Activated B cell treated with CpG ODN at 0.5 μM for 24 hours (primary cell): ENCODE measurements at regions not wholly inside any gene's neighbourhood (a gene's known extent, or its start where the extent isn't known, plus 50 kb on each side); places are given as distances from the start of the nearest gene placed in this dataset.

ENCODE experiments used
- ATAC-seq: fragments of 200-7000 bp; cut with Tn5 transposase; one replicate; pipeline ENCODE4 v1.10.0; 2021; ENCODE audit warnings: low read depth, mild to moderate bottlenecking, moderate library complexity
- CTCF ChIA-PET: fragments of 350-600 bp; sonication (Branson Sonifier 250); formaldehyde crosslinking; loops from one replicate; lab custom pipeline; 2021; ENCODE audit warnings: antibody characterized with exemption; lab: Charles Lee
- POLR2A ChIA-PET: fragments of 350-600 bp; sonication (Branson Sonifier 250); formaldehyde crosslinking; loops from one replicate; lab custom pipeline; 2021; ENCODE audit warnings: antibody characterized with exemption; lab: Charles Lee
- DNase-seq: peaks from one replicate; pipeline ENCODE4 v3.0.0; 2022
- H3K27ac Mint-ChIP-seq: one replicate; pipeline ENCODE4 v1.8.0; 2020; ENCODE audit warnings: mixed read lengths
- H3K27me3 Mint-ChIP-seq: one replicate; pipeline ENCODE4 v1.8.0; 2021; ENCODE audit warnings: mixed read lengths
- H3K36me3 Mint-ChIP-seq: one replicate; pipeline ENCODE4 v1.8.0; 2021; ENCODE audit warnings: low read depth, mixed read lengths
- H3K4me1 Mint-ChIP-seq: one replicate; pipeline ENCODE4 v1.8.0; 2021; ENCODE audit warnings: mixed read lengths
- H3K4me3 Mint-ChIP-seq: one replicate; pipeline ENCODE4 v1.8.0; 2020; ENCODE audit warnings: mild to moderate bottlenecking, mixed read lengths
- H3K9me3 Mint-ChIP-seq: one replicate; pipeline ENCODE4 v1.8.0; 2020; ENCODE audit warnings: mixed read lengths
- intact Hi-C: fragments of 100-400 bp; cut with micrococcal nuclease; formaldehyde crosslinking; loops from one replicate; pipeline ENCODE4 v1.15.1; 2024
- TF ChIP-seq, protein P1 (sequence below): fragments of 200-600 bp; IDR thresholded peaks from one replicate; pipeline ENCODE4 v1.8.0; 2022; ENCODE audit warnings: antibody characterized with exemption, mild to moderate bottlenecking

GRCh38 chr3:81132995-81133394 lies 628.5 kb downstream of the GBE1 start:
- ATAC-seq (no peak), DNase-seq (no peak)
- no peaks in the 10 kb centered on the region for H3K27me3 Mint-ChIP-seq
- no peaks in the 10 kb centered on the region for H3K4me1 Mint-ChIP-seq
- POLR2A ChIA-PET, result no interaction called here
- CTCF ChIA-PET, result no interaction called here
- H3K36me3 Mint-ChIP-seq, result no peaks in the 10 kb centered on the region
- intact Hi-C loops, result no loop called here
- no peak overlapping the region for H3K4me3 Mint-ChIP-seq
- no peak overlapping the region for H3K27ac Mint-ChIP-seq
- H3K9me3 Mint-ChIP-seq, result peaks cover 5% of the 10 kb centered on the region
- TF ChIP-seq, protein P1, sequence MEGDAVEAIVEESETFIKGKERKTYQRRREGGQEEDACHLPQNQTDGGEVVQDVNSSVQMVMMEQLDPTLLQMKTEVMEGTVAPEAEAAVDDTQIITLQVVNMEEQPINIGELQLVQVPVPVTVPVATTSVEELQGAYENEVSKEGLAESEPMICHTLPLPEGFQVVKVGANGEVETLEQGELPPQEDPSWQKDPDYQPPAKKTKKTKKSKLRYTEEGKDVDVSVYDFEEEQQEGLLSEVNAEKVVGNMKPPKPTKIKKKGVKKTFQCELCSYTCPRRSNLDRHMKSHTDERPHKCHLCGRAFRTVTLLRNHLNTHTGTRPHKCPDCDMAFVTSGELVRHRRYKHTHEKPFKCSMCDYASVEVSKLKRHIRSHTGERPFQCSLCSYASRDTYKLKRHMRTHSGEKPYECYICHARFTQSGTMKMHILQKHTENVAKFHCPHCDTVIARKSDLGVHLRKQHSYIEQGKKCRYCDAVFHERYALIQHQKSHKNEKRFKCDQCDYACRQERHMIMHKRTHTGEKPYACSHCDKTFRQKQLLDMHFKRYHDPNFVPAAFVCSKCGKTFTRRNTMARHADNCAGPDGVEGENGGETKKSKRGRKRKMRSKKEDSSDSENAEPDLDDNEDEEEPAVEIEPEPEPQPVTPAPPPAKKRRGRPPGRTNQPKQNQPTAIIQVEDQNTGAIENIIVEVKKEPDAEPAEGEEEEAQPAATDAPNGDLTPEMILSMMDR, result no peak

GRCh38 chr3:81105789-81106488 lies 655.5 kb downstream of the GBE1 start:
- ChIA-PET CTCF (no interaction called here), POLR2A (no interaction called here)
- H3K9me3 Mint-ChIP-seq, result peaks cover 5% of the 10 kb centered on the region
- H3K27me3 Mint-ChIP-seq, result no peaks in the 10 kb centered on the region
- ATAC-seq, result no peak
- no peaks in the 10 kb centered on the region for H3K4me1 Mint-ChIP-seq
- no peak overlapping the region for H3K4me3 Mint-ChIP-seq
- H3K27ac Mint-ChIP-seq, result no peak overlapping the region
- TF ChIP-seq, protein P1, result no peak
- DNase-seq, result no peak
- intact Hi-C loops, result no loop called here
- no peaks in the 10 kb centered on the region for H3K36me3 Mint-ChIP-seq

- no peak overlapping the region for H3K4me3 Mint-ChIP-seq
- POLR2A ChIA-PET, result no interaction called here
- CTCF ChIA-PET, result no interaction called here
Observed at GRCh38 chr3:81105206-81105605, 656.2 kb downstream of the GBE1 start.

GRCh38 chr3:81097889-81098288 lies 663.6 kb downstream of the GBE1 start:
- intact Hi-C loops, result no loop called here
- no peaks in the 10 kb centered on the region for H3K9me3 Mint-ChIP-seq
- DNase-seq (no peak), ATAC-seq (no peak)
- H3K4me1 Mint-ChIP-seq, result no peaks in the 10 kb centered on the region
- no peak overlapping the region for H3K4me3 Mint-ChIP-seq
- no peak overlapping the region for H3K27ac Mint-ChIP-seq
- TF ChIP-seq, protein P1, result no peak
- ChIA-PET CTCF (no interaction called here), POLR2A (no interaction called here)
- H3K36me3 Mint-ChIP-seq, result no peaks in the 10 kb centered on the region
- no peaks in the 10 kb centered on the region for H3K27me3 Mint-ChIP-seq

More at GRCh38 chr3:81105206-81105605, 656.2 kb downstream of the GBE1 start:
- ATAC-seq, result no peak
- Mint-ChIP-seq H3K27me3 (no peaks in the 10 kb centered on the region), H3K27ac (no peak overlapping the region), H3K36me3 (no peaks in the 10 kb centered on the region), H3K9me3 (peaks cover 5% of the 10 kb centered on the region), H3K4me1 (no peaks in the 10 kb centered on the region)
- intact Hi-C loops, result no loop called here
- TF ChIP-seq, protein P1, result no peak
- no peak for DNase-seq

DNA sequence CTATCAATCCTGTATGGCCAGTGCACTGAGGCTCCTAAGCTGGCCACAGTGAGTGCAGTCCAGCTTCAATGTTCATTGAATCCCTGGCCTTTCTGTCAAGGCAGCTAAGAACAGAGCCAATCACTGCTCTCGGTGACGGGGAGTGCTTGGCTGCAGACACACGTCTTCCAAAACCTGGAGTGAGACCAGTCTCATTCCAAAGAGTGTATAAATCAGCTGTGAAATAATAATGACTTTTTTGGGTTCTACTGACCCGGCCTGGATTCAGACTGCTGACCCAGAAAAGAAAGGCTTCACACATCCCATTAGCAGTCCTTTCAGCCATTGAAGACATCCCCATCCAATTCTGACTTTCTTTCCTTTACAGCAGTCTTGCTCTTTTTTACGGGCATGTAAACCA lies 665.5 kb downstream of the GBE1 start:
- no peaks in the 10 kb centered on the region for H3K4me1 Mint-ChIP-seq
- CTCF ChIA-PET, result no interaction called here
- H3K36me3 Mint-ChIP-seq, result no peaks in the 10 kb centered on the region
- no peak for DNase-seq
- TF ChIP-seq, protein P1, result no peak
- H3K27me3 Mint-ChIP-seq, result no peaks in the 10 kb centered on the region
- no peak overlapping the region for H3K4me3 Mint-ChIP-seq
- ATAC-seq, result no peak
- POLR2A ChIA-PET, result no interaction called here
- intact Hi-C loops, result no loop called here
- H3K27ac Mint-ChIP-seq, result no peak overlapping the region
- peaks cover 4% of the 10 kb centered on the region for H3K9me3 Mint-ChIP-seq
